ENCODE measurements at regions not wholly inside any gene's neighbourhood (a gene's known extent, or its start where the extent isn't known, plus 50 kb on each side); places are given as distances from the start of the nearest gene placed in this dataset.

DNA sequence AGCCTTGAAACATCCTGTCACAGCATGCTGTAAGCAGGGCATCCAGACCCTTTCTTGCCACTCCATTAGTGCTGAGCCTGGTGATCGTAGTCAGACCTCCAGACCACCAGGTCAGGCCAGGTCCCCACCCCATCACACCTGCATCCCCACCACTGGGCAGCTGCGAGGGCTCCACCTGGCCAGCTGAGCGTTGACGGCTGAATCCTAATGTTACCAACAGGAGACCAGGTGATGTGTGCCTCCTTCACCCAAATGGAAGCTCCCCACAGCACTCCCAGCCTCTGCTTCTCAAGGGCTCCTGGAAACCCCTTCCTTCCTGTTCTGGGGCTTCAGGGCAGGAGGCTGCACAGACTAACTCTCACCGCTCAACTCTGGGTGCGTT, 189.4 kb downstream of the C16orf95 start:
- H3K27ac ChIP-seq (ENCODE audit: insufficient read depth, low read length), result no peak overlapping the region
- no peak overlapping the region for H2AFZ ChIP-seq (ENCODE audit: low read length)

GRCh38 chr16:87129771-87130170, 187.4 kb downstream of the C16orf95 start:
- no peak for TF ChIP-seq EZH2 (IDR thresholded peaks at IDR 0.05; ENCODE audit: low read length, missing control alignments)
- TF ChIP-seq CTCF (conservative IDR thresholded peaks at IDR 0.05 in 1 of 2, IDR thresholded peaks at IDR 0.05 in 1 of 2; ENCODE audit: low read depth in 1 of 2, low read length in 2 of 2), result no peak
- H3K9ac ChIP-seq (ENCODE audit: insufficient read depth, low read length), result no peak overlapping the region
- H3K4me1 ChIP-seq (ENCODE audit: control insufficient read depth, extremely low read depth, insufficient read depth, low read length), result peaks cover 2% of the 10 kb centered on the region
- H4K20me1 ChIP-seq (ENCODE audit: control insufficient read depth, extremely low read depth, insufficient read depth, low read length), result no peaks in the 10 kb centered on the region
- no peak overlapping the region for H3K27ac ChIP-seq (ENCODE audit: insufficient read depth, low read length)
- no peak overlapping the region for H2AFZ ChIP-seq (ENCODE audit: low read length)
- peaks cover 2% of the 10 kb centered on the region for H3K27me3 ChIP-seq (ENCODE audit: control insufficient read depth, insufficient read depth, low read length)
- no peaks in the 10 kb centered on the region for H3K79me2 ChIP-seq (ENCODE audit: control insufficient read depth, insufficient read depth, low read length)
- no peak overlapping the region for H3K4me2 ChIP-seq (ENCODE audit: extremely low read depth, insufficient read depth, low read length)
- no peaks in the 10 kb centered on the region for H3K9me3 ChIP-seq (ENCODE audit: control insufficient read depth, insufficient read depth, low read depth, low read length)
- no peaks in the 10 kb centered on the region for H3K36me3 ChIP-seq (ENCODE audit: control insufficient read depth, insufficient read depth, low read length)
- no peak overlapping the region for H3K4me3 ChIP-seq (replicated peaks in 1 of 4; ENCODE audit: control extremely low read depth in 1 of 4, insufficient read depth in 1 of 4, low read depth in 3 of 4, low read length in 4 of 4)
- DNase-seq (ENCODE audit: low read depth in 2 of 2), result peak in 1 of 2 donors; percentile 65

More for the DNA sequence above, 189.4 kb downstream of the C16orf95 start:
- H3K9me3 ChIP-seq (ENCODE audit: control insufficient read depth, insufficient read depth, low read depth, low read length), result no peaks in the 10 kb centered on the region
- no peaks in the 10 kb centered on the region for H3K79me2 ChIP-seq (ENCODE audit: control insufficient read depth, insufficient read depth, low read length)
- H3K4me2 ChIP-seq (ENCODE audit: extremely low read depth, insufficient read depth, low read length), result no peak overlapping the region
- no peak for DNase-seq (ENCODE audit: low read depth in 2 of 2)
- peaks cover 2% of the 10 kb centered on the region for H3K4me1 ChIP-seq (ENCODE audit: control insufficient read depth, extremely low read depth, insufficient read depth, low read length)
- H3K27me3 ChIP-seq (ENCODE audit: control insufficient read depth, insufficient read depth, low read length), result peaks cover 2% of the 10 kb centered on the region
- no peak for TF ChIP-seq EZH2 (IDR thresholded peaks at IDR 0.05; ENCODE audit: low read length, missing control alignments)
- no peak for TF ChIP-seq CTCF (conservative IDR thresholded peaks at IDR 0.05 in 1 of 2, IDR thresholded peaks at IDR 0.05 in 1 of 2; ENCODE audit: low read depth in 1 of 2, low read length in 2 of 2)
- H3K36me3 ChIP-seq (ENCODE audit: control insufficient read depth, insufficient read depth, low read length), result no peaks in the 10 kb centered on the region
- no peak overlapping the region for H3K4me3 ChIP-seq (replicated peaks in 1 of 4; ENCODE audit: control extremely low read depth in 1 of 4, insufficient read depth in 1 of 4, low read depth in 3 of 4, low read length in 4 of 4)
- H4K20me1 ChIP-seq (ENCODE audit: control insufficient read depth, extremely low read depth, insufficient read depth, low read length), result no peaks in the 10 kb centered on the region
- no peak overlapping the region for H3K9ac ChIP-seq (ENCODE audit: insufficient read depth, low read length)

DNA sequence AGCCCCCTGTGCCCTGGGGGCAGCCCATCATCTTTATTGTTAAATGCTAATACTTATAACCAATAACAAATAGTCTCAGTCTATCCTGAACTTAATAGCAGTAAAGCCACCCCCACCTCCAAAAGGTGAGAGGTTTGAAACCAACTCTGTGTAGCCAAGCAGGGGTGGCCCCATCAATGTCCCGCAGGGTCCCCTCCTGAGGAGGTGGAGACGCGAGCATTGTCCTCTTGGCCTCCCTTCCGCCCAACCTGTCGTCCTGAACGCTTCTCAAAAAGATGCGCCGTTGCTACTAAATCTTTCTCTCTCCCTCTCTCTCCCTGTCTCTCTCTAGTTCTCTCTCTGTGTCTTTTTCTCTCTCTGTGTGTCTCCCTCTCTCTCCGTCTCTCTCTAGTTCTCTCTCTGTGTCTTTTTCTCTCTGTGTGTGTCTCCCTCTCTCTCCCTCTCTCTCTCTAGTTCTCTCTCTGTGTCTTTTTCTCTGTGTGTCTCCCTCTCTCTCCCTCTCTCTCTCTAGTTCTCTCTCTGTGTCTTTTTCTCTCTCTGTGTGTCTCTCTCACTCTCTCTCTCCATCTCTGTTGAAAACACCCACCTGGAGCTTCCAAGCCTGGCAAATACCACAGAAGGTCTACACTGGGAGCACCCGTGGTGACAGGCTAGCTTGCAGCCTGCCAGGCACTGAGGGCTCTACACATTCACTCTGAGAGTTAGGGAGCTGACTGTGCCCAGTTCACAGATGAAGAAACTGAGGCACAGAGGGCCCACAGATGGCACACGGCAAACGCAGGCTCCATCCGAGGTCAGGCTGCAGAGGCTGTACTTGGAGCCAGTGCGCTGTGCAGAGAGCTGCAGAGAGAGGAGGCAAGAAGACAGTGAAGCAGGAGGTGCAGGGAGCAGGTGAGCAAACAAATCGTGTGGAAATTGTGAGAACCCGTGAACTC, 185.9 kb downstream of the C16orf95 start:
- TF ChIP-seq CTCF (conservative IDR thresholded peaks at IDR 0.05 in 1 of 2, IDR thresholded peaks at IDR 0.05 in 1 of 2; ENCODE audit: low read depth in 1 of 2, low read length in 2 of 2), result no peak
- TF ChIP-seq EZH2 (IDR thresholded peaks at IDR 0.05; ENCODE audit: low read length, missing control alignments), result no peak
- Histone ChIP-seq H3K4me3 (replicated peaks in 1 of 4; ENCODE audit: control extremely low read depth in 1 of 4, insufficient read depth in 1 of 4, low read depth in 3 of 4, low read length in 4 of 4) (no peak overlapping the region), H2AFZ (ENCODE audit: low read length) (no peak overlapping the region), H3K27ac (ENCODE audit: insufficient read depth, low read length) (no peak overlapping the region), H3K27me3 (ENCODE audit: control insufficient read depth, insufficient read depth, low read length) (peaks cover 2% of the 10 kb centered on the region), H3K9ac (ENCODE audit: insufficient read depth, low read length) (no peak overlapping the region), H3K4me2 (ENCODE audit: extremely low read depth, insufficient read depth, low read length) (no peak overlapping the region), H3K36me3 (ENCODE audit: control insufficient read depth, insufficient read depth, low read length) (no peaks in the 10 kb centered on the region), H4K20me1 (ENCODE audit: control insufficient read depth, extremely low read depth, insufficient read depth, low read length) (no peaks in the 10 kb centered on the region), H3K9me3 (ENCODE audit: control insufficient read depth, insufficient read depth, low read depth, low read length) (no peaks in the 10 kb centered on the region), H3K79me2 (ENCODE audit: control insufficient read depth, insufficient read depth, low read length) (no peaks in the 10 kb centered on the region), H3K4me1 (ENCODE audit: control insufficient read depth, extremely low read depth, insufficient read depth, low read length) (peaks cover 2% of the 10 kb centered on the region)
- no peak for DNase-seq (ENCODE audit: low read depth in 2 of 2)
